HepG2 (cell line): ENCODE measurements at regions not wholly inside any gene's neighbourhood (a gene's known extent, or its start where the extent isn't known, plus 50 kb on each side); places are given as distances from the start of the nearest gene placed in this dataset.

ENCODE experiments used
- BRCA1 ChIP-seq: sonication (generic); formaldehyde crosslinking; IDR thresholded peaks from 2 replicates; pipeline ENCODE4 v1.4.0; 2020; ENCODE audit warnings: missing genetic modification reagents
- MED8 ChIP-seq: sonication (generic); formaldehyde crosslinking; IDR thresholded peaks from 2 replicates; pipeline ENCODE4 v1.8.1; 2023; ENCODE audit warnings: mild to moderate bottlenecking, missing genetic modification reagents; ENCODE audit not compliant: insufficient replicate concordance
- MYNN ChIP-seq: sonication (generic); formaldehyde crosslinking; IDR thresholded peaks from 2 replicates; pipeline ENCODE4 v1.4.0; 2020; ENCODE audit warnings: mild to moderate bottlenecking, low read depth, missing genetic modification reagents
- NCOA2 ChIP-seq: sonication (generic); formaldehyde crosslinking; IDR thresholded peaks from 2 replicates; pipeline ENCODE4 v1.8.0; 2022; ENCODE audit warnings: inconsistent platforms
- RFX1 ChIP-seq: fragments of 450-650 bp; IDR thresholded peaks from 2 replicates; pipeline ENCODE4 v1.6.1; 2017
- RFX5 ChIP-seq: IDR thresholded peaks from 2 replicates; pipeline ENCODE4 v1.6.1; 2011; ENCODE audit warnings: low read depth, low read length, improper control_type of control experiment
- TF ChIP-seq, protein P1 (sequence below): sonication (generic); formaldehyde crosslinking; IDR thresholded peaks from 2 replicates; pipeline ENCODE4 v1.5.0; 2020; ENCODE audit warnings: mild to moderate bottlenecking, missing genetic modification reagents
- TF ChIP-seq, protein P2 (sequence below): IDR thresholded peaks from 2 replicates; pipeline ENCODE4 v1.6.1; 2018; ENCODE audit warnings: missing genetic modification reagents, mild to moderate bottlenecking, missing compliant biosample characterization
- TF ChIP-seq, protein P3 (sequence below), 2 experiments: sonication (generic) in 1 of 2; formaldehyde crosslinking in 1 of 2; IDR thresholded peaks; 2 replicates each; pipeline versions ENCODE4 v1.5.1 to v1.6.1; 2011 to 2020; ENCODE audit warnings: borderline replicate concordance in 1 of 2, low read depth in 1 of 2, low read length in 1 of 2, mild to moderate bottlenecking in 1 of 2, missing genetic modification reagents in 1 of 2, moderate library complexity in 1 of 2
- TF ChIP-seq, protein P4 (sequence below): IDR thresholded peaks from 2 replicates; pipeline ENCODE4 v1.6.1; 2016; ENCODE audit warnings: missing compliant biosample characterization, missing genetic modification reagents, borderline replicate concordance

DNA sequence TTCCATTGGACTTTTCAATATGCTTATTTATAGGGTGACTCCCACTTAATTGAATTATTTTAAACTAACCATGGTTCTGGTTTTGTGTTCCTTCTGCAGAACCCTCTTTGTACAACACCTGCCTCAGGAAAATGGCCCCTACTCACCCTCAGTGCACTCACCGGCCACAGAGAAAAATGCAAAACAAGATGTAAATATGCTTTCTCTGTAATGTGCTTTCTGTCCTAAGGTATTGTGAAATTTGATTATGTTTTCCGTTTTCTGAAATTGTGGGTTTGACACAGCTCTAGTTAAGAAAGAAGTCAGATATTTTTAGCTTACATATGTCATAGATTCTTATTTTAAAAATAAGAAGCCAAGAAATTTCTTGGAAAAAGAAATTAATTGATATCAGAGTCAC lies 357.7 kb upstream of the SMIM21 start:
- no peak for TF ChIP-seq BRCA1 (CRISPR knock-in tag)
- no peak for TF ChIP-seq MYNN (CRISPR knock-in tag)
- TF ChIP-seq, protein P1, sequence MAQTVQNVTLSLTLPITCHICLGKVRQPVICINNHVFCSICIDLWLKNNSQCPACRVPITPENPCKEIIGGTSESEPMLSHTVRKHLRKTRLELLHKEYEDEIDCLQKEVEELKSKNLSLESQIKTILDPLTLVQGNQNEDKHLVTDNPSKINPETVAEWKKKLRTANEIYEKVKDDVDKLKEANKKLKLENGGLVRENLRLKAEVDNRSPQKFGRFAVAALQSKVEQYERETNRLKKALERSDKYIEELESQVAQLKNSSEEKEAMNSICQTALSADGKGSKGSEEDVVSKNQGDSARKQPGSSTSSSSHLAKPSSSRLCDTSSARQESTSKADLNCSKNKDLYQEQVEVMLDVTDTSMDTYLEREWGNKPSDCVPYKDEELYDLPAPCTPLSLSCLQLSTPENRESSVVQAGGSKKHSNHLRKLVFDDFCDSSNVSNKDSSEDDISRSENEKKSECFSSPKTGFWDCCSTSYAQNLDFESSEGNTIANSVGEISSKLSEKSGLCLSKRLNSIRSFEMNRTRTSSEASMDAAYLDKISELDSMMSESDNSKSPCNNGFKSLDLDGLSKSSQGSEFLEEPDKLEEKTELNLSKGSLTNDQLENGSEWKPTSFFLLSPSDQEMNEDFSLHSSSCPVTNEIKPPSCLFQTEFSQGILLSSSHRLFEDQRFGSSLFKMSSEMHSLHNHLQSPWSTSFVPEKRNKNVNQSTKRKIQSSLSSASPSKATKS, result no peak
- TF ChIP-seq RFX5, result no peak
- TF ChIP-seq, protein P2, sequence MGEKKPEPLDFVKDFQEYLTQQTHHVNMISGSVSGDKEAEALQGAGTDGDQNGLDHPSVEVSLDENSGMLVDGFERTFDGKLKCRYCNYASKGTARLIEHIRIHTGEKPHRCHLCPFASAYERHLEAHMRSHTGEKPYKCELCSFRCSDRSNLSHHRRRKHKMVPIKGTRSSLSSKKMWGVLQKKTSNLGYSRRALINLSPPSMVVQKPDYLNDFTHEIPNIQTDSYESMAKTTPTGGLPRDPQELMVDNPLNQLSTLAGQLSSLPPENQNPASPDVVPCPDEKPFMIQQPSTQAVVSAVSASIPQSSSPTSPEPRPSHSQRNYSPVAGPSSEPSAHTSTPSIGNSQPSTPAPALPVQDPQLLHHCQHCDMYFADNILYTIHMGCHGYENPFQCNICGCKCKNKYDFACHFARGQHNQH (CRISPR knock-in tag), result no peak
- no peak for TF ChIP-seq RFX1
- TF ChIP-seq NCOA2, result no peak
- TF ChIP-seq, protein P3, sequence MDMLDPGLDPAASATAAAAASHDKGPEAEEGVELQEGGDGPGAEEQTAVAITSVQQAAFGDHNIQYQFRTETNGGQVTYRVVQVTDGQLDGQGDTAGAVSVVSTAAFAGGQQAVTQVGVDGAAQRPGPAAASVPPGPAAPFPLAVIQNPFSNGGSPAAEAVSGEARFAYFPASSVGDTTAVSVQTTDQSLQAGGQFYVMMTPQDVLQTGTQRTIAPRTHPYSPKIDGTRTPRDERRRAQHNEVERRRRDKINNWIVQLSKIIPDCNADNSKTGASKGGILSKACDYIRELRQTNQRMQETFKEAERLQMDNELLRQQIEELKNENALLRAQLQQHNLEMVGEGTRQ (IDR thresholded peaks at IDR 0.05; ENCODE audit: low read depth, low read length), result no peak
- TF ChIP-seq, protein P3 (CRISPR knock-in tag; IDR thresholded peaks at IDR 0.05; ENCODE audit: borderline replicate concordance), result no peak
- TF ChIP-seq, protein P4, sequence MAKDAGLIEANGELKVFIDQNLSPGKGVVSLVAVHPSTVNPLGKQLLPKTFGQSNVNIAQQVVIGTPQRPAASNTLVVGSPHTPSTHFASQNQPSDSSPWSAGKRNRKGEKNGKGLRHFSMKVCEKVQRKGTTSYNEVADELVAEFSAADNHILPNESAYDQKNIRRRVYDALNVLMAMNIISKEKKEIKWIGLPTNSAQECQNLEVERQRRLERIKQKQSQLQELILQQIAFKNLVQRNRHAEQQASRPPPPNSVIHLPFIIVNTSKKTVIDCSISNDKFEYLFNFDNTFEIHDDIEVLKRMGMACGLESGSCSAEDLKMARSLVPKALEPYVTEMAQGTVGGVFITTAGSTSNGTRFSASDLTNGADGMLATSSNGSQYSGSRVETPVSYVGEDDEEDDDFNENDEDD (CRISPR knock-in tag), result no peak
- no peak for TF ChIP-seq MED8 (CRISPR knock-in tag)
